A549 (cell line): ENCODE measurements at regions not wholly inside any gene's neighbourhood (a gene's known extent, or its start where the extent isn't known, plus 50 kb on each side); places are given as distances from the start of the nearest gene placed in this dataset.

Experiments
- ATAC-seq, 2 experiments: fragments of 200-7000 bp in 1 of 2; fragments of >200 bp in 1 of 2; cut with Nextera tagmentation in 1 of 2; cut with Tn5 transposase in 1 of 2; 3 replicates each; pipeline versions ENCODE4 v1.8.0 to v1.9.1; 2018 to 2020; ENCODE audit warnings: mild to moderate bottlenecking in 1 of 2, moderate library complexity in 1 of 2
- CTCF ChIA-PET: fragments of 300-600 bp; sonication (Branson Sonifier 250); formaldehyde crosslinking; extraction: SDS; loops from one replicate; lab custom pipeline; 2021; ENCODE audit warnings: antibody characterized with exemption, inconsistent platforms; lab: Yijun Ruan, JAX
- POLR2A ChIA-PET: fragments of 350-600 bp; formaldehyde crosslinking; extraction: SDS; loops from one replicate; lab custom pipeline; 2021; ENCODE audit warnings: antibody characterized with exemption, inconsistent platforms; lab: Yijun Ruan, JAX
- DNase-seq, 2 experiments: peaks; one replicate each; pipeline versions ENCODE4 v3.0.0 to v3.0.0-alpha.2; 2011 to 2016; ENCODE audit warnings: low read depth in 1 of 2, low spot score in 1 of 2
- FAIRE-seq: peaks from 2 replicates; lab custom pipeline; 2011; peaks lifted over from hg19 to GRCh38; lab: Jason Lieb, UNC
- H3K27ac ChIP-seq, 2 experiments: fragments of >200 bp; sonication (Bioruptor Twin); formaldehyde crosslinking; 3 replicates each; pipeline ENCODE4 v1.5.1; 2016 to 2017
- H3K4me1 ChIP-seq: fragments of >200 bp; sonication (Bioruptor Twin); formaldehyde crosslinking; 3 replicates; pipeline ENCODE4 v1.6.1; 2016
- H3K4me2 ChIP-seq: fragments of >200 bp; sonication (Bioruptor Twin); formaldehyde crosslinking; 3 replicates; pipeline ENCODE4 v1.6.1; 2016
- H3K4me3 ChIP-seq: fragments of >200 bp; sonication (Bioruptor Twin); formaldehyde crosslinking; 3 replicates; pipeline ENCODE4 v1.5.1; 2016
- H3K9me3 ChIP-seq: fragments of >200 bp; sonication (Bioruptor Twin); formaldehyde crosslinking; 3 replicates; pipeline ENCODE4 v1.6.1; 2016
- ATOH8 ChIP-seq: fragments of 250-450 bp; sonication (Bioruptor Pico); IDR thresholded peaks from 2 replicates; pipeline ENCODE4 v1.5.0; 2020; ENCODE audit warnings: low read depth, mild to moderate bottlenecking, moderate library complexity
- BCL3 ChIP-seq: fragments of >200 bp; sonication (Bioruptor Twin); formaldehyde crosslinking; IDR thresholded peaks from 3 replicates; pipeline ENCODE4 v1.6.1; 2016
- CBX2 ChIP-seq: fragments of 200-600 bp; sonication (generic); IDR thresholded peaks from 2 replicates; pipeline ENCODE4 v1.6.1; 2016; ENCODE audit warnings: low read depth, mild to moderate bottlenecking, borderline replicate concordance
- CBX8 ChIP-seq: fragments of 200-600 bp; sonication (generic); IDR thresholded peaks from 2 replicates; pipeline ENCODE4 v1.6.1; 2016
- CEBPB ChIP-seq, 2 experiments: fragments of >200 bp in 1 of 2; sonication (Bioruptor Twin) in 1 of 2; formaldehyde crosslinking in 1 of 2; IDR thresholded peaks; 2 replicates each; pipeline ENCODE4 v1.6.1; 2012 to 2016
- CTCF ChIP-seq: fragments of >200 bp; sonication (Bioruptor Twin); formaldehyde crosslinking; IDR thresholded peaks from 3 replicates; pipeline ENCODE4 v1.5.1; 2016
- FOSL2 ChIP-seq, 2 experiments: fragments of 450-650 bp in 1 of 2; fragments of >200 bp in 1 of 2; sonication (Bioruptor Twin) in 1 of 2; formaldehyde crosslinking; IDR thresholded peaks; 2 replicates each; pipeline versions ENCODE4 v1.5.0 to v1.6.1; 2016 to 2020; ENCODE audit warnings: mild to moderate bottlenecking in 1 of 2, moderate library complexity in 1 of 2
- GATA3 ChIP-seq: IDR thresholded peaks from 2 replicates; pipeline ENCODE4 v1.6.1; 2012; ENCODE audit warnings: borderline replicate concordance
- HEYL ChIP-seq: fragments of 250-450 bp; sonication (Bioruptor Pico); IDR thresholded peaks from 2 replicates; pipeline ENCODE4 v1.8.0; 2021; ENCODE audit warnings: mild to moderate bottlenecking, moderate library complexity
- HOXB13 ChIP-seq: fragments of 250-450 bp; sonication (Bioruptor Pico); IDR thresholded peaks from 2 replicates; pipeline ENCODE4 v1.5.0; 2020; ENCODE audit warnings: low read depth, mild to moderate bottlenecking, moderate library complexity
- HOXB5 ChIP-seq: fragments of 250-450 bp; sonication (Bioruptor Pico); IDR thresholded peaks from 2 replicates; pipeline ENCODE4 v1.5.0; 2020; ENCODE audit warnings: mild to moderate bottlenecking, moderate library complexity
- KDM5A ChIP-seq: fragments of 200-600 bp; sonication (generic); IDR thresholded peaks from 2 replicates; pipeline ENCODE4 v1.6.1; 2016; ENCODE audit warnings: antibody characterized with exemption, mild to moderate bottlenecking
- MAX ChIP-seq: IDR thresholded peaks from 2 replicates; pipeline ENCODE4 v1.6.1; 2012
- MAZ ChIP-seq: fragments of 150-350 bp; IDR thresholded peaks from 2 replicates; pipeline ENCODE4 v1.6.1; 2014; ENCODE audit warnings: antibody characterized with exemption, low read depth, low read length, borderline replicate concordance
- MYC ChIP-seq: IDR thresholded peaks from 2 replicates; pipeline ENCODE4 v1.6.1; 2012; ENCODE audit warnings: mild to moderate bottlenecking, inconsistent platforms, low read length, improper control_type of control experiment, borderline replicate concordance
- NPAS2 ChIP-seq: fragments of 250-450 bp; sonication (Bioruptor Pico); IDR thresholded peaks from 2 replicates; pipeline ENCODE4 v1.8.0; 2022; ENCODE audit warnings: mild to moderate bottlenecking, moderate library complexity, borderline replicate concordance
- NR3C1 ChIP-seq: fragments of >200 bp; sonication (Bioruptor Twin); formaldehyde crosslinking; IDR thresholded peaks from 3 replicates; pipeline ENCODE4 v1.6.1; 2017
- PBX3 ChIP-seq: IDR thresholded peaks from 2 replicates; pipeline ENCODE4 v1.6.1; 2012
- PHF8 ChIP-seq: fragments of 200-600 bp; sonication (generic); IDR thresholded peaks from 2 replicates; pipeline ENCODE4 v1.6.1; 2016; ENCODE audit warnings: low read depth, mild to moderate bottlenecking, antibody characterized with exemption, moderate library complexity, borderline replicate concordance
- RARB ChIP-seq: fragments of 250-450 bp; sonication (Bioruptor Pico); IDR thresholded peaks from 2 replicates; pipeline ENCODE4 v1.8.0; 2021; ENCODE audit warnings: mild to moderate bottlenecking, moderate library complexity
- RCOR1 ChIP-seq: fragments of 150-350 bp; IDR thresholded peaks from 2 replicates; pipeline ENCODE4 v1.6.1; 2014; ENCODE audit warnings: antibody characterized with exemption, low read length, low read depth
- RFX5 ChIP-seq: fragments of 450-650 bp; IDR thresholded peaks from 2 replicates; pipeline ENCODE4 v1.7.1; 2014; ENCODE audit warnings: antibody characterized with exemption, mild to moderate bottlenecking, moderate library complexity
- SMC3 ChIP-seq: fragments of >200 bp; sonication (Bioruptor Twin); formaldehyde crosslinking; IDR thresholded peaks from 3 replicates; pipeline ENCODE4 v1.6.1; 2018; ENCODE audit warnings: inconsistent platforms
- SREBF2 ChIP-seq: fragments of 450-650 bp; IDR thresholded peaks from 2 replicates; pipeline ENCODE4 v1.6.1; 2014; ENCODE audit warnings: mild to moderate bottlenecking, moderate library complexity
- TP53 ChIP-seq: fragments of 250-450 bp; sonication (Bioruptor Pico); IDR thresholded peaks from 2 replicates; pipeline ENCODE4 v1.5.0; 2021; ENCODE audit warnings: mild to moderate bottlenecking, moderate library complexity
- USF2 ChIP-seq: fragments of 450-650 bp; IDR thresholded peaks from 2 replicates; pipeline ENCODE4 v1.6.1; 2014; ENCODE audit warnings: antibody characterized with exemption
- ZNF302 ChIP-seq: fragments of 250-450 bp; sonication (Bioruptor Pico); IDR thresholded peaks from 2 replicates; pipeline ENCODE4 v1.9.0; 2021; ENCODE audit warnings: inconsistent platforms, mild to moderate bottlenecking, moderate library complexity
- WGBS: methylation state at CpG from one replicate; pipeline ENCODE4 v1.1.6; 2017; ENCODE audit errors: missing lambda C conversion rate; 5-methylcytosine and 5-hydroxymethylcytosine counted together

GRCh38 chr3:181442066-181442465, 269.7 kb upstream of the SOX2 start:
- FAIRE-seq (no peak), DNase-seq (no peak), ATAC-seq (no peak)
- H3K4me2 ChIP-seq: no peak overlapping the region
- no peaks in the 10 kb centered on the region for H3K9me3 ChIP-seq
- 26% methylated on average over 3 of the region's 3 CpGs for WGBS
- H3K27ac ChIP-seq: no peak overlapping the region
- H3K4me3 ChIP-seq: no peak overlapping the region
- ChIA-PET POLR2A (no interaction called here), CTCF (no interaction called here)
- TF ChIP-seq CBX8 (no peak), MAZ (no peak), ZNF302 (CRISPR knock-in tag) (no peak), USF2 (no peak), SMC3 (no peak), GATA3 (no peak), HEYL (CRISPR knock-in tag) (no peak), MAX (no peak), FOSL2 (IDR thresholded peaks at IDR 0.05) (no peak), FOSL2 (CRISPR knock-in tag; IDR thresholded peaks at IDR 0.05) (no peak), PHF8 (no peak), HOXB13 (CRISPR knock-in tag) (no peak), RFX5 (no peak), SREBF2 (no peak), RCOR1 (no peak), HOXB5 (CRISPR knock-in tag) (no peak), RARB (CRISPR knock-in tag) (no peak), NR3C1 (no peak)
- H3K4me1 ChIP-seq: no peaks in the 10 kb centered on the region

GRCh38 chr3:181432992-181433391, 278.7 kb upstream of the SOX2 start:
- TF ChIP-seq KDM5A (no peak), CBX8 (no peak), ATOH8 (CRISPR knock-in tag) (no peak), CBX2 (no peak), RCOR1 (no peak), BCL3 (no peak)
- TF ChIP-seq, all 56 proteins: peak for 0
- DNase-seq (no peak), ATAC-seq (no peak), FAIRE-seq (no peak)
- ChIA-PET CTCF (no interaction called here), POLR2A (no interaction called here)
- H3K4me2 ChIP-seq: no peak overlapping the region
- H3K27ac ChIP-seq: no peak overlapping the region
- H3K4me3 ChIP-seq: no peak overlapping the region
- no peaks in the 10 kb centered on the region for H3K4me1 ChIP-seq
- no peaks in the 10 kb centered on the region for H3K9me3 ChIP-seq
- WGBS: 18% methylated on average over 4 of the region's 4 CpGs

- H3K9me3 ChIP-seq: no peaks in the 10 kb centered on the region
- ATAC-seq (no peak), DNase-seq (no peak), FAIRE-seq (no peak)
- POLR2A ChIA-PET: no interaction called here
- CTCF ChIA-PET: no interaction called here
- no peaks in the 10 kb centered on the region for H3K4me1 ChIP-seq
- H3K27ac ChIP-seq: no peak overlapping the region
- whole genome bisulfite sequencing: 0% methylated on average over 4 of the region's 4 CpGs
- no peak overlapping the region for H3K4me2 ChIP-seq
- H3K4me3 ChIP-seq: no peak overlapping the region
- no peak for TF ChIP-seq NPAS2 (CRISPR knock-in tag)
- no peak for TF ChIP-seq RARB (CRISPR knock-in tag)
- no peak for TF ChIP-seq PBX3
- TF ChIP-seq CTCF: no peak
- TF ChIP-seq SREBF2: no peak
- no peak for TF ChIP-seq MYC
- no peak for TF ChIP-seq GATA3
- TF ChIP-seq CEBPB (IDR thresholded peaks at IDR 0.05): no peak
- no peak for TF ChIP-seq TP53
Observed at GRCh38 chr3:181431748-181432147, 280.0 kb upstream of the SOX2 start.
